Renal cortical epithelial cell (primary cell): ENCODE measurements at regions not wholly inside any gene's neighbourhood (a gene's known extent, or its start where the extent isn't known, plus 50 kb on each side); places are given as distances from the start of the nearest gene placed in this dataset.

Experiments used
- DNase-seq: peaks from one replicate; pipeline ENCODE4 v3.0.0-alpha.2; 2011; ENCODE audit warnings: low read depth

- DNase-seq, result no peak
Observed at GRCh38 chr12:97093187-97093683, 186.2 kb downstream of the NEDD1 start.

GRCh38 chr12:97097734-97098133 lies 190.7 kb downstream of the NEDD1 start:
- no peak for DNase-seq

GRCh38 chr12:97109441-97109840 lies 202.4 kb downstream of the NEDD1 start:
- DNase-seq, result peak; percentile 76

GRCh38 chr12:97112136-97112535 lies 205.1 kb downstream of the NEDD1 start:
- peak; percentile 92 for DNase-seq

GRCh38 chr12:97118796-97119375 lies 211.8 kb downstream of the NEDD1 start:
- no peak for DNase-seq

GRCh38 chr12:97127061-97127460 lies 220.0 kb downstream of the NEDD1 start:
- DNase-seq, result no peak

GRCh38 chr12:97131220-97131981 lies 224.3 kb downstream of the NEDD1 start:
- DNase-seq, result peak; percentile 57

- no peak for DNase-seq
Observed at GRCh38 chr12:97132270-97132669, 225.2 kb downstream of the NEDD1 start.

GRCh38 chr12:97134495-97134894 lies 227.4 kb downstream of the NEDD1 start:
- no peak for DNase-seq

GRCh38 chr12:97140355-97140754 lies 233.3 kb downstream of the NEDD1 start:
- no peak for DNase-seq

- peak; percentile 32 for DNase-seq
Observed at GRCh38 chr12:97142737-97143410, 235.8 kb downstream of the NEDD1 start.

GRCh38 chr12:97148941-97149559 lies 242.0 kb downstream of the NEDD1 start:
- peak; percentile 45 for DNase-seq

GRCh38 chr12:97151481-97151880 lies 244.4 kb downstream of the NEDD1 start:
- DNase-seq, result peak; percentile 8

- DNase-seq, result no peak
Observed at GRCh38 chr12:97159377-97159776, 252.3 kb downstream of the NEDD1 start.

- DNase-seq, result no peak
Observed at GRCh38 chr12:97160277-97160676, 253.2 kb downstream of the NEDD1 start.

GRCh38 chr12:97162173-97162572 lies 255.1 kb downstream of the NEDD1 start:
- DNase-seq, result no peak

GRCh38 chr12:97164936-97165335 lies 257.9 kb downstream of the NEDD1 start:
- no peak for DNase-seq

GRCh38 chr12:97167598-97167997 lies 260.5 kb downstream of the NEDD1 start:
- peak; percentile 15 for DNase-seq

GRCh38 chr12:97168804-97169203 lies 261.7 kb downstream of the NEDD1 start:
- no peak for DNase-seq

GRCh38 chr12:97169889-97170567 lies 263.0 kb downstream of the NEDD1 start:
- no peak for DNase-seq

- no peak for DNase-seq
Observed at GRCh38 chr12:97173688-97174410, 266.8 kb downstream of the NEDD1 start.
